GM12875 (cell line): ENCODE measurements at regions not wholly inside any gene's neighbourhood (a gene's known extent, or its start where the extent isn't known, plus 50 kb on each side); places are given as distances from the start of the nearest gene placed in this dataset.

ENCODE experiments used
- H3K4me3 ChIP-seq: one replicate; pipeline ENCODE4 v1.5.1; 2011; ENCODE audit warnings: low read depth, low read length, control low read depth
- TF ChIP-seq, protein P1 (sequence below): IDR thresholded peaks from 2 replicates; pipeline ENCODE4 v1.5.1; 2011; ENCODE audit warnings: low read depth, mild to moderate bottlenecking, control low read depth, inconsistent platforms, low read length, moderate library complexity, borderline replicate concordance; ENCODE audit not compliant: insufficient read depth

DNA sequence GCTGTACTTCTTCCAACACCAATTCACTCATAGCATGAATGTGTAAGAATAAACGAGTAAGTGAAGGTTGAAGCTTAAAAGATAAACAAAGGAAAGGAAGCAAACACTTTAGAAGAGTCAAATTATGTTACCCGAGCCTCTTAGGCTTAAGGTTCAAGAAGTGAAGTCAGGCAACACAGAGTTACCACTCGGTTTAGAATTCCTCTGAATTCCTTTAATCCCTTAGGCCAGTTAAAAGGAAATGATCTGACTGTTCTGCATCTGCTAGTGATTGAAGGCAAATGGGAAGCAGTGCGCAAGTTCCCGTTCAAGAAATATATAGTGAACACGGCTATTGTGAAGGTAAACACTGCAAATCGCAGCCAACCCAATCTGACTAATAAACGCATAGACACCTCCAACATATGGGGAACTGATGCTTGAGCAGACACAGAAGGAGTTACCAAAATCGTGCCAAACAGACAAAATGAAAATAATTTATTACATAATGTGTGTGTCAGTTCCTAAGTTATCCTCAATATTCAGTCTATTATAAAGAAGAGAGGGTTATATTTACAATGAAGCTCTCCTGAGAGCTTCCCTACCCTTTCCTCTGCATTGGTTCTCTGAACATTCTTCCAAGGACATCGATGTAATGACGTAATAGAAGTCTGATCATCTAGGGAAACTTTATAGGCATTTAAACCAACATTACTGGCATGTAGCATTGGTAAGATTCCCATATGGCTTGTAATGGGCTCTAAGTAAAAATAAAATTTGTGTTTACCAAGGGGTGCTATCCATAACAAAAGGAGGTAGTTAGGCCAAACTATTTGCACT, 837.1 kb upstream of the ZNF608 start:
- TF ChIP-seq, protein P1, sequence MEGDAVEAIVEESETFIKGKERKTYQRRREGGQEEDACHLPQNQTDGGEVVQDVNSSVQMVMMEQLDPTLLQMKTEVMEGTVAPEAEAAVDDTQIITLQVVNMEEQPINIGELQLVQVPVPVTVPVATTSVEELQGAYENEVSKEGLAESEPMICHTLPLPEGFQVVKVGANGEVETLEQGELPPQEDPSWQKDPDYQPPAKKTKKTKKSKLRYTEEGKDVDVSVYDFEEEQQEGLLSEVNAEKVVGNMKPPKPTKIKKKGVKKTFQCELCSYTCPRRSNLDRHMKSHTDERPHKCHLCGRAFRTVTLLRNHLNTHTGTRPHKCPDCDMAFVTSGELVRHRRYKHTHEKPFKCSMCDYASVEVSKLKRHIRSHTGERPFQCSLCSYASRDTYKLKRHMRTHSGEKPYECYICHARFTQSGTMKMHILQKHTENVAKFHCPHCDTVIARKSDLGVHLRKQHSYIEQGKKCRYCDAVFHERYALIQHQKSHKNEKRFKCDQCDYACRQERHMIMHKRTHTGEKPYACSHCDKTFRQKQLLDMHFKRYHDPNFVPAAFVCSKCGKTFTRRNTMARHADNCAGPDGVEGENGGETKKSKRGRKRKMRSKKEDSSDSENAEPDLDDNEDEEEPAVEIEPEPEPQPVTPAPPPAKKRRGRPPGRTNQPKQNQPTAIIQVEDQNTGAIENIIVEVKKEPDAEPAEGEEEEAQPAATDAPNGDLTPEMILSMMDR = no peak
- H3K4me3 ChIP-seq = no peak overlapping the region

GRCh38 chr5:125584140-125584520, 837.7 kb upstream of the ZNF608 start:
- no peak overlapping the region for H3K4me3 ChIP-seq
- TF ChIP-seq, protein P1 = no peak

DNA sequence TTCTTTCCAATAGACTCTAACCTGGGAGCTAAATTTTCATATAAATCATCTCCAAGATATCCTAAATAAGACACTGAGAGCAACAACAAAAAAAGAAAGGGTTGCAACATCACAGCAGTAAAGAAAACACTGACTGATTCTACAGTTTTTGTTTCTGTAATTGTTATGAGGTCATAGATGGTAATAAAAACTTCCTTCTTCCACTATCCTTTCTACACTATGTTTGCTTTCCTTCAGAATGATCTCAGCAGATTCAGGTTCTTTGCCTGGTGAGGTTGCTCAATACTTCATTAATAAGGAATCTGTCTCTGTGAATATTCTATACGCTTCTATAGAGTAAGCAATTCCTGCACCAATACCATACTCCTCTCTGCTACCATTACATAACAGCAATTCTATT, 835.6 kb upstream of the GRAMD2B start:
- H3K4me3 ChIP-seq = no peak overlapping the region
- TF ChIP-seq, protein P1 = no peak

GRCh38 chr5:125592856-125593255, 830.4 kb upstream of the GRAMD2B start:
- no peak overlapping the region for H3K4me3 ChIP-seq
- TF ChIP-seq, protein P1 = no peak

GRCh38 chr5:125595095-125595494, 828.1 kb upstream of the GRAMD2B start:
- H3K4me3 ChIP-seq = no peak overlapping the region
- TF ChIP-seq, protein P1 = no peak

DNA sequence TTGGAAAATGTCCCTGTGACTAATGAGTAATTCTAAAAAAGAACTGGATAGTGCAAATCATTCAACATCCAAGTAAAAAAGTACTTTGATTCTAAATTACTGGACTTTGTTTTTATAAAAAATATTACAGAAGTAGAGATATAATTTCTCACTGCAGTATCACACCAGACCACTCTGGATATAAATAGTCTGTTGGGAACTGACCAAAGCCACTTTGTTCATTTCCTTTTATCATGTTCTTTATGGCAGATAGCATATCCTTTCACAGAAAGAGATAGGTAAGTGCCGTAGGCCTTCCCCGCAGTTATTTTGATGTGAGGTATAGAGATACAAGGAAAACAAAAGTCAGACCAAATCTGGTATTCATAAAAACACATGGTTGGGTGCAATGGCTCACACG, 827.4 kb upstream of the GRAMD2B start:
- TF ChIP-seq, protein P1 = no peak
- H3K4me3 ChIP-seq = no peak overlapping the region

DNA sequence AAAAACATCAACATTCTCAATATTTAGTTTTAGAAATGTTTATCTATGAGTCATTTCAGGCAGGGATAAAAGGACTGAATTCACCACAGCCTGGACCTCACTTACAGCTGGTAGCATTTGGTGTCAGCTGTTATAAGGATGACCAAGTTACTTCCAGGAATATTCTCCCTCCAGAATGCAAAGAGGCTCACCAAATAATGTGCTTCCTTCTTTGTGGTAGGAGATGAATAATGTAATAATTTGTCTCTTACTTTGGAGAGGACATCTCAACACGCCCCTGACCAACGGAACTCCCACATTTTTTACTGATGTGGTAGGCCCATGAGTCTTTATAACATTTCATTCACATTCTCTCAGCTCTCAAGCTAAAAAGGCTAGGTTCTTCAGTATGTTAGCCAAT, 825.9 kb upstream of the GRAMD2B start:
- TF ChIP-seq, protein P1 = no peak
- no peak overlapping the region for H3K4me3 ChIP-seq
